Transverse colon (tissue), 4 donors: ENCODE measurements at regions not wholly inside any gene's neighbourhood (a gene's known extent, or its start where the extent isn't known, plus 50 kb on each side); places are given as distances from the start of the nearest gene placed in this dataset.

Experiments used
- POLR2A ChIP-seq: fragments of 450-650 bp; IDR thresholded peaks from one replicate; pipeline ENCODE4 v1.6.1; 2016; ENCODE audit warnings: antibody characterized with exemption, mild to moderate bottlenecking, moderate library complexity
- POLR2AphosphoS5 ChIP-seq, 3 donors: sonication (generic); formaldehyde crosslinking; IDR thresholded peaks; one replicate each; pipeline ENCODE4 v1.6.1; 2016; ENCODE audit warnings: antibody characterized with exemption in 3 of 3
- TF ChIP-seq, protein P1 (sequence below), 5 experiments: fragments of 200-600 bp in 3 of 5; fragments of 450-650 bp in 2 of 5; sonication (generic) in 3 of 5; IDR thresholded peaks; 1 replicate in 2 of 5; 2 replicates in 3 of 5; pipeline ENCODE4 v1.5.1; 2016 to 2017; ENCODE audit warnings: antibody characterized with exemption in 5 of 5, inconsistent platforms in 3 of 5, mild to moderate bottlenecking in 2 of 5, moderate library complexity in 1 of 5

DNA sequence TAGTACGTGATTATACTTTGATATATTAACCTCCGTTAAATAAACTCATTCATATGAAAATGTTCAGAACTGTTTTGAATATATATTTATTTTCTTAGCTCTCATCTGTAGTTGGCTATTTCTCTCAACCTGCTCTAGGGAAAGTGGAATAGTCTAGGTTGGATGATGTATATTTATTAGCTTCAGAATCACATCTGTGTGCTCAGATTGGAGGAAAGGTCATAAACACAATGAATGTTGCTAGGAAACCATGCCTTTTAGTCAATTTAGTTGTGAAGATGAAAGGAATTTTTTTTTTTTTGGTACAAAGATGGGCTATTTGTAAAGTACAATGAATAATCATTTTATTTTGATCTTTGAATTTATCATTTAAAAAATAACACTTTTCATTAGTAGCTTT, 439.1 kb downstream of the FOXG1 start:
- TF ChIP-seq, protein P1, sequence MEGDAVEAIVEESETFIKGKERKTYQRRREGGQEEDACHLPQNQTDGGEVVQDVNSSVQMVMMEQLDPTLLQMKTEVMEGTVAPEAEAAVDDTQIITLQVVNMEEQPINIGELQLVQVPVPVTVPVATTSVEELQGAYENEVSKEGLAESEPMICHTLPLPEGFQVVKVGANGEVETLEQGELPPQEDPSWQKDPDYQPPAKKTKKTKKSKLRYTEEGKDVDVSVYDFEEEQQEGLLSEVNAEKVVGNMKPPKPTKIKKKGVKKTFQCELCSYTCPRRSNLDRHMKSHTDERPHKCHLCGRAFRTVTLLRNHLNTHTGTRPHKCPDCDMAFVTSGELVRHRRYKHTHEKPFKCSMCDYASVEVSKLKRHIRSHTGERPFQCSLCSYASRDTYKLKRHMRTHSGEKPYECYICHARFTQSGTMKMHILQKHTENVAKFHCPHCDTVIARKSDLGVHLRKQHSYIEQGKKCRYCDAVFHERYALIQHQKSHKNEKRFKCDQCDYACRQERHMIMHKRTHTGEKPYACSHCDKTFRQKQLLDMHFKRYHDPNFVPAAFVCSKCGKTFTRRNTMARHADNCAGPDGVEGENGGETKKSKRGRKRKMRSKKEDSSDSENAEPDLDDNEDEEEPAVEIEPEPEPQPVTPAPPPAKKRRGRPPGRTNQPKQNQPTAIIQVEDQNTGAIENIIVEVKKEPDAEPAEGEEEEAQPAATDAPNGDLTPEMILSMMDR (IDR thresholded peaks at IDR 0.05), result no peak
- TF ChIP-seq POLR2A, result no peak
- TF ChIP-seq POLR2AphosphoS5 (IDR thresholded peaks at IDR 0.05), result no peak
